Stimulated activated CD8-positive, alpha-beta memory T cell treated with anti-CD3 and anti-CD28 coated beads, Interleukin-7, amount 100 ng/mL, for 48 hours (primary cell): ENCODE measurements at regions not wholly inside any gene's neighbourhood (a gene's known extent, or its start where the extent isn't known, plus 50 kb on each side); places are given as distances from the start of the nearest gene placed in this dataset.

ENCODE experiments used
- DNase-seq, 2 donors: peaks; one replicate each; pipeline ENCODE4 v3.0.0-alpha.2; 2020; ENCODE audit warnings: low read depth in 1 of 2; ENCODE audit errors: extremely low read depth in 1 of 2

GRCh38 chr22:49721211-49721763 is 106.4 kb downstream of the BRD1 start:
- DNase-seq, result no peak

GRCh38 chr22:49720279-49720959 is 107.3 kb downstream of the BRD1 start:
- DNase-seq, result no peak

GRCh38 chr22:49719046-49719445 is 108.6 kb downstream of the BRD1 start:
- no peak for DNase-seq

- DNase-seq, result no peak
Observed at GRCh38 chr22:49718396-49718795, 109.3 kb downstream of the BRD1 start.

- DNase-seq, result no peak
Observed at GRCh38 chr22:49717322-49717919, 110.3 kb downstream of the BRD1 start.

- DNase-seq, result no peak
Observed at GRCh38 chr22:49716441-49716840, 111.2 kb downstream of the BRD1 start.

GRCh38 chr22:49715450-49715849 is 112.2 kb downstream of the BRD1 start:
- DNase-seq, result no peak

- no peak for DNase-seq
Observed at GRCh38 chr22:49713003-49713402, 114.7 kb downstream of the BRD1 start.

- no peak for DNase-seq
Observed at GRCh38 chr22:49712195-49712791, 115.4 kb downstream of the BRD1 start.

- DNase-seq, result no peak
Observed at GRCh38 chr22:49710746-49711145, 116.9 kb downstream of the BRD1 start.

GRCh38 chr22:49709464-49709863 is 118.2 kb downstream of the BRD1 start:
- DNase-seq, result no peak

GRCh38 chr22:49705972-49706352 is 121.7 kb downstream of the BRD1 start:
- DNase-seq, result no peak

GRCh38 chr22:49705216-49705971 is 122.3 kb downstream of the BRD1 start:
- no peak for DNase-seq

- no peak for DNase-seq
Observed at GRCh38 chr22:49704345-49705215, 123.1 kb downstream of the BRD1 start.

- DNase-seq, result no peak
Observed at GRCh38 chr22:49703990-49704344, 123.7 kb downstream of the BRD1 start.

- no peak for DNase-seq
Observed at GRCh38 chr22:49703505-49703904, 124.2 kb downstream of the BRD1 start.

GRCh38 chr22:49702068-49702397 is 125.6 kb downstream of the BRD1 start:
- no peak for DNase-seq

- no peak for DNase-seq
Observed at GRCh38 chr22:49701380-49702067, 126.1 kb downstream of the BRD1 start.

- no peak for DNase-seq
Observed at GRCh38 chr22:49699928-49700498, 127.7 kb downstream of the BRD1 start.

- DNase-seq, result no peak
Observed at GRCh38 chr22:49699476-49699875, 128.2 kb downstream of the BRD1 start.
